PC-9 (cell line): ENCODE measurements at regions not wholly inside any gene's neighbourhood (a gene's known extent, or its start where the extent isn't known, plus 50 kb on each side); places are given as distances from the start of the nearest gene placed in this dataset.

Source experiments
- BruUV-seq: library from RNA; stranded (reverse); fragments of 400-500 nt; replicated peaks from 2 replicates; lab custom pipeline; 2021; lab: Mats Ljungman, UMichigan
- CTCF ChIA-PET: fragments of 300-600 bp; sonication (Branson Sonifier 250); formaldehyde crosslinking; loops from one replicate; lab custom pipeline; 2022; ENCODE audit warnings: antibody characterized with exemption; lab: Charles Lee
- POLR2A ChIA-PET: fragments of 300-600 bp; sonication (Branson Sonifier 250); formaldehyde crosslinking; loops from one replicate; lab custom pipeline; 2022; ENCODE audit warnings: antibody characterized with exemption; ENCODE audit not compliant: unreplicated experiment; lab: Charles Lee
- DNase-seq, 2 experiments: peaks; one replicate each; pipeline versions ENCODE4 v3.0.0 to v3.0.0-alpha.2; 2015 to 2022; ENCODE audit warnings: mixed read lengths in 1 of 2
- H2AFZ ChIP-seq: fragments of 200-600 bp; sonication (generic); 2 replicates; pipeline ENCODE4 v1.8.1; 2017; ENCODE audit warnings: antibody characterized with exemption
- H3F3A ChIP-seq: fragments of 200-600 bp; sonication (generic); 2 replicates; pipeline ENCODE4 v1.8.1; 2017; ENCODE audit warnings: antibody characterized with exemption, mild to moderate bottlenecking, low read depth; ENCODE audit not compliant: insufficient read depth
- H3K27ac ChIP-seq: fragments of 200-600 bp; sonication (generic); 2 replicates; pipeline ENCODE4 v1.6.1; 2016; ENCODE audit warnings: mixed run types
- H3K27me3 ChIP-seq: fragments of 200-600 bp; sonication (generic); 2 replicates; pipeline ENCODE4 v1.6.1; 2016; ENCODE audit warnings: low read depth, mixed run types; ENCODE audit not compliant: insufficient read depth
- H3K36me3 ChIP-seq: fragments of 200-600 bp; sonication (generic); 2 replicates; pipeline ENCODE4 v1.6.1; 2016; ENCODE audit warnings: low read depth, mixed run types
- H3K4me1 ChIP-seq: fragments of 200-600 bp; sonication (generic); replicated peaks from 2 replicates; pipeline ENCODE4 v1.6.1; 2016; ENCODE audit warnings: mixed run types; ENCODE audit not compliant: insufficient read depth
- H3K4me2 ChIP-seq: fragments of 200-600 bp; sonication (generic); 2 replicates; pipeline ENCODE4 v1.6.1; 2017; ENCODE audit warnings: mixed run types
- H3K4me3 ChIP-seq: fragments of 200-600 bp; sonication (generic); 2 replicates; pipeline ENCODE4 v1.6.1; 2016; ENCODE audit warnings: mixed run types
- H3K79me2 ChIP-seq: fragments of 200-600 bp; sonication (generic); 2 replicates; pipeline ENCODE4 v1.6.1; 2017; ENCODE audit warnings: low read depth, mixed run types
- H3K9me2 ChIP-seq: fragments of 200-600 bp; sonication (generic); 2 replicates; pipeline ENCODE4 v1.8.1; 2017; ENCODE audit warnings: mild to moderate bottlenecking; ENCODE audit not compliant: insufficient read depth
- H3K9me3 ChIP-seq: fragments of 200-600 bp; sonication (generic); 2 replicates; pipeline ENCODE4 v1.8.1; 2016; ENCODE audit warnings: low read depth; ENCODE audit not compliant: insufficient read depth
- H4K20me1 ChIP-seq: fragments of 200-600 bp; sonication (generic); 2 replicates; pipeline ENCODE4 v1.8.1; 2017; ENCODE audit not compliant: insufficient read depth
- EZH2 ChIP-seq: fragments of 200-600 bp; sonication (generic); IDR thresholded peaks from 2 replicates; pipeline ENCODE4 v1.8.0; 2017; ENCODE audit warnings: antibody characterized with exemption, low read depth
- intact Hi-C: fragments of 100-400 bp; cut with micrococcal nuclease; formaldehyde crosslinking; loops from one replicate; pipeline ENCODE4 v1.10.0; 2022; ENCODE audit not compliant: unreplicated experiment
- TF ChIP-seq, protein P1 (sequence below): fragments of 200-600 bp; sonication (generic); conservative IDR thresholded peaks from 2 replicates; pipeline ENCODE4 v1.6.1; 2017; ENCODE audit warnings: mixed run types, antibody characterized with exemption, mild to moderate bottlenecking, moderate library complexity

- no peak overlapping the region for H3K27ac ChIP-seq
- no peak for DNase-seq
These were observed 574.8 kb downstream of the KCNJ3 start for GRCh38 chr2:155273323-155273722.

GRCh38 chr2:155266583-155266982, 568.1 kb downstream of the KCNJ3 start:
- Histone ChIP-seq H3K4me1 (no peaks in the 10 kb centered on the region), H3K4me3 (no peak overlapping the region), H2AFZ (no peak overlapping the region), H3F3A (no peaks in the 10 kb centered on the region), H3K27me3 (no peaks in the 10 kb centered on the region), H3K4me2 (no peak overlapping the region), H3K79me2 (no peaks in the 10 kb centered on the region), H3K36me3 (no peaks in the 10 kb centered on the region), H4K20me1 (no peaks in the 10 kb centered on the region), H3K9me3 (no peaks in the 10 kb centered on the region), H3K27ac (no peak overlapping the region), H3K9me2 (no peaks in the 10 kb centered on the region)
- intact Hi-C loops, result no loop called here
- CTCF ChIA-PET, result no interaction called here
- no peak for DNase-seq
- POLR2A ChIA-PET, result no interaction called here
- TF ChIP-seq, protein P1, sequence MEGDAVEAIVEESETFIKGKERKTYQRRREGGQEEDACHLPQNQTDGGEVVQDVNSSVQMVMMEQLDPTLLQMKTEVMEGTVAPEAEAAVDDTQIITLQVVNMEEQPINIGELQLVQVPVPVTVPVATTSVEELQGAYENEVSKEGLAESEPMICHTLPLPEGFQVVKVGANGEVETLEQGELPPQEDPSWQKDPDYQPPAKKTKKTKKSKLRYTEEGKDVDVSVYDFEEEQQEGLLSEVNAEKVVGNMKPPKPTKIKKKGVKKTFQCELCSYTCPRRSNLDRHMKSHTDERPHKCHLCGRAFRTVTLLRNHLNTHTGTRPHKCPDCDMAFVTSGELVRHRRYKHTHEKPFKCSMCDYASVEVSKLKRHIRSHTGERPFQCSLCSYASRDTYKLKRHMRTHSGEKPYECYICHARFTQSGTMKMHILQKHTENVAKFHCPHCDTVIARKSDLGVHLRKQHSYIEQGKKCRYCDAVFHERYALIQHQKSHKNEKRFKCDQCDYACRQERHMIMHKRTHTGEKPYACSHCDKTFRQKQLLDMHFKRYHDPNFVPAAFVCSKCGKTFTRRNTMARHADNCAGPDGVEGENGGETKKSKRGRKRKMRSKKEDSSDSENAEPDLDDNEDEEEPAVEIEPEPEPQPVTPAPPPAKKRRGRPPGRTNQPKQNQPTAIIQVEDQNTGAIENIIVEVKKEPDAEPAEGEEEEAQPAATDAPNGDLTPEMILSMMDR, result no peak
- TF ChIP-seq EZH2, result no peak
- no TSS peak for BruUV-seq

More at GRCh38 chr2:155273323-155273722, 574.8 kb downstream of the KCNJ3 start:
- Histone ChIP-seq H3K27me3 (no peaks in the 10 kb centered on the region), H3K9me2 (no peaks in the 10 kb centered on the region; the same call in 1 of the 2 replicates), H3K4me2 (no peak overlapping the region), H3K9me3 (no peaks in the 10 kb centered on the region), H3K4me3 (no peak overlapping the region), H3K4me1 (no peaks in the 10 kb centered on the region), H2AFZ (no peak overlapping the region), H4K20me1 (no peaks in the 10 kb centered on the region), H3F3A (no peaks in the 10 kb centered on the region), H3K79me2 (no peaks in the 10 kb centered on the region), H3K36me3 (no peaks in the 10 kb centered on the region)
- POLR2A ChIA-PET, result no interaction called here
- BruUV-seq, result no TSS peak
- TF ChIP-seq, protein P1, result no peak
- no peak for TF ChIP-seq EZH2
- intact Hi-C loops, result no loop called here
- CTCF ChIA-PET, result no interaction called here

- ChIA-PET CTCF (no interaction called here), POLR2A (no interaction called here)
- Histone ChIP-seq H3K27ac (no peak overlapping the region), H4K20me1 (no peaks in the 10 kb centered on the region), H3K9me3 (no peaks in the 10 kb centered on the region), H3F3A (no peaks in the 10 kb centered on the region), H3K36me3 (no peaks in the 10 kb centered on the region), H3K9me2 (no peaks in the 10 kb centered on the region), H3K4me2 (no peak overlapping the region), H3K79me2 (no peaks in the 10 kb centered on the region), H3K4me1 (no peaks in the 10 kb centered on the region), H3K27me3 (no peaks in the 10 kb centered on the region), H2AFZ (no peak overlapping the region), H3K4me3 (no peak overlapping the region)
- TF ChIP-seq EZH2, result no peak
- TF ChIP-seq, protein P1, result no peak
- DNase-seq, result no peak
- intact Hi-C loops, result no loop called here
- BruUV-seq, result no TSS peak
These were observed 567.6 kb downstream of the KCNJ3 start for GRCh38 chr2:155266109-155266508.
